Sigmoid colon (tissue), 4 donors: ENCODE measurements at regions not wholly inside any gene's neighbourhood (a gene's known extent, or its start where the extent isn't known, plus 50 kb on each side); places are given as distances from the start of the nearest gene placed in this dataset.

Source experiments
- EP300 ChIP-seq, 4 donors: sonication (generic); formaldehyde crosslinking; IDR thresholded peaks; one replicate each; pipeline ENCODE4 v1.6.1; 2017; ENCODE audit warnings: antibody characterized with exemption in 4 of 4
- POLR2A ChIP-seq, 2 donors: fragments of 450-650 bp; IDR thresholded peaks; one replicate each; pipeline ENCODE4 v1.6.1; 2016; ENCODE audit warnings: antibody characterized with exemption in 2 of 2, mild to moderate bottlenecking in 2 of 2, moderate library complexity in 2 of 2
- POLR2AphosphoS5 ChIP-seq, 4 donors: sonication (generic); formaldehyde crosslinking; IDR thresholded peaks; one replicate each; pipeline ENCODE4 v1.6.1; 2017; ENCODE audit warnings: antibody characterized with exemption in 4 of 4
- TF ChIP-seq, protein P1 (sequence below), 4 experiments: fragments of 450-650 bp in 3 of 4; fragments of 200-600 bp in 1 of 4; IDR thresholded peaks; one replicate each; pipeline ENCODE4 v1.5.1; 2016 to 2019; ENCODE audit warnings: antibody characterized with exemption in 4 of 4, mild to moderate bottlenecking in 3 of 4, moderate library complexity in 2 of 4

DNA sequence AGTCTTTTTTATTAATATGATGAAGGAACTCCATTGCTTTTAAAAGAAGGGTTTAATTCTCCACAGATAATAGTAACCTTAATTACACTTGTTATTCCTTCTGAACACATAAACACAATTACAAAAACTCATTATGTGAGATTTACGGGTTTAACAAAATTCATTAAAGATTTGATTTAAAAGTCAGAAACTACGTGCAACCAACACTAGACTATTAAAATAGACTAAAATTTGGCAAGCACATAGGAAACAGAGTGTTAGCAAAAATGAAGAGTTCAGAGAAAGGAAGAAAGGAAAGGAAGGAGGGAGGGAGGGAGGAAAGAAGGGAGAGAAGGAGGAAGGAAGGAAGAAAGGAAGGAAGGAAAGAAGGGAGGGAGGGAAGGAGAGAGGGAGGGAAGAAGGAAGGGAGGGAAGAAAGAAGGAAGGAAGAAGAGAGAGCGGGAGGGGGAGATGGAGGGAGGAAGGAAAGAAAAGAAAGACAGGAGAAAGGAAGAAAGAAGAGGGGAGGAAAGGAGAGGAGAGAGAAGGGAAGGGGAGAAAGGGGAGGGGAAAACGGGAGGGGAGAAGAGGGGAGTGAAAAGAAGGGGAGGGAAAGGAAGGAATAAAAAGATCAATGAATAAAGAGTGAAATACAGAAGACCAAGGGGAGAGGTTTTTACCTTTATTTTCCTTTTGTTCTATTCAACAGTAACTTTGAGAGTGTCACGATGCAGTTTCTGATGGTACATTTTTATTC, 123.4 kb upstream of the LYPLAL1 start:
- TF ChIP-seq, protein P1, sequence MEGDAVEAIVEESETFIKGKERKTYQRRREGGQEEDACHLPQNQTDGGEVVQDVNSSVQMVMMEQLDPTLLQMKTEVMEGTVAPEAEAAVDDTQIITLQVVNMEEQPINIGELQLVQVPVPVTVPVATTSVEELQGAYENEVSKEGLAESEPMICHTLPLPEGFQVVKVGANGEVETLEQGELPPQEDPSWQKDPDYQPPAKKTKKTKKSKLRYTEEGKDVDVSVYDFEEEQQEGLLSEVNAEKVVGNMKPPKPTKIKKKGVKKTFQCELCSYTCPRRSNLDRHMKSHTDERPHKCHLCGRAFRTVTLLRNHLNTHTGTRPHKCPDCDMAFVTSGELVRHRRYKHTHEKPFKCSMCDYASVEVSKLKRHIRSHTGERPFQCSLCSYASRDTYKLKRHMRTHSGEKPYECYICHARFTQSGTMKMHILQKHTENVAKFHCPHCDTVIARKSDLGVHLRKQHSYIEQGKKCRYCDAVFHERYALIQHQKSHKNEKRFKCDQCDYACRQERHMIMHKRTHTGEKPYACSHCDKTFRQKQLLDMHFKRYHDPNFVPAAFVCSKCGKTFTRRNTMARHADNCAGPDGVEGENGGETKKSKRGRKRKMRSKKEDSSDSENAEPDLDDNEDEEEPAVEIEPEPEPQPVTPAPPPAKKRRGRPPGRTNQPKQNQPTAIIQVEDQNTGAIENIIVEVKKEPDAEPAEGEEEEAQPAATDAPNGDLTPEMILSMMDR (IDR thresholded peaks at IDR 0.05) = no peak
- TF ChIP-seq POLR2AphosphoS5 (IDR thresholded peaks at IDR 0.05) (no peak), POLR2A (IDR thresholded peaks at IDR 0.05) (no peak), EP300 (IDR thresholded peaks at IDR 0.05) (no peak)
